HEK293 (cell line): ENCODE measurements at regions not wholly inside any gene's neighbourhood (a gene's known extent, or its start where the extent isn't known, plus 50 kb on each side); places are given as distances from the start of the nearest gene placed in this dataset.

Source experiments
- CTCF ChIA-PET: fragments of 350-600 bp; formaldehyde crosslinking; extraction: SDS; loops from one replicate; lab custom pipeline; 2021; ENCODE audit warnings: antibody characterized with exemption; lab: Yijun Ruan, JAX
- POLR2A ChIA-PET: fragments of 300-600 bp; formaldehyde crosslinking; extraction: SDS; loops from one replicate; lab custom pipeline; 2020; ENCODE audit warnings: antibody characterized with exemption, inconsistent platforms; lab: Yijun Ruan, JAX
- H3K27ac ChIP-seq: fragments of 200-500 bp; sonication (Bioruptor generic); 2 replicates; pipeline ENCODE4 v1.5.1; 2014; ENCODE audit warnings: low read depth, low read length, control low read depth, inconsistent platforms; ENCODE audit errors: extremely low read depth
- H3K36me3 ChIP-seq, 2 experiments: fragments of 200-500 bp in 1 of 2; sonication (Bioruptor generic) in 1 of 2; 1 replicate in 1 of 2; 2 replicates in 1 of 2; pipeline ENCODE4 v1.5.1; 2014 to 2017; ENCODE audit warnings: inconsistent platforms in 2 of 2, low read length in 2 of 2; ENCODE audit not compliant: control insufficient read depth in 2 of 2, insufficient read depth in 1 of 2
- H3K4me1 ChIP-seq: fragments of 200-500 bp; sonication (Bioruptor generic); 2 replicates; pipeline ENCODE4 v1.5.1; 2014; ENCODE audit warnings: mild to moderate bottlenecking, low read length, inconsistent platforms; ENCODE audit not compliant: control insufficient read depth, insufficient read depth
- H3K4me3 ChIP-seq: 2 replicates; pipeline ENCODE4 v1.5.1; 2011; ENCODE audit warnings: low read depth, mild to moderate bottlenecking, control low read depth, low read length, moderate library complexity
- H3K9me3 ChIP-seq: fragments of 200-500 bp; sonication (Bioruptor generic); 2 replicates; pipeline ENCODE4 v1.5.1; 2014; ENCODE audit warnings: low read depth, low read length, inconsistent platforms; ENCODE audit not compliant: control insufficient read depth, insufficient read depth
- HIC1 ChIP-seq: fragments of 450-650 bp; formaldehyde crosslinking; IDR thresholded peaks from 2 replicates; pipeline ENCODE4 v1.5.1; 2016; ENCODE audit warnings: missing biosample characterization, missing genetic modification characterization
- PATZ1 ChIP-seq: fragments of 450-650 bp; formaldehyde crosslinking; IDR thresholded peaks from 2 replicates; pipeline ENCODE4 v1.5.1; 2016; ENCODE audit warnings: missing biosample characterization, missing genetic modification characterization
- PRDM2 ChIP-seq: fragments of 450-650 bp; formaldehyde crosslinking; IDR thresholded peaks from 2 replicates; pipeline ENCODE4 v1.5.1; 2016; ENCODE audit warnings: missing biosample characterization, missing genetic modification characterization, borderline replicate concordance
- SCRT1 ChIP-seq: fragments of 450-650 bp; formaldehyde crosslinking; IDR thresholded peaks from 2 replicates; pipeline ENCODE4 v1.5.1; 2016; ENCODE audit warnings: missing biosample characterization, missing genetic modification characterization, borderline replicate concordance
- TSHZ1 ChIP-seq: fragments of 450-650 bp; formaldehyde crosslinking; IDR thresholded peaks from 2 replicates; pipeline ENCODE4 v1.5.1; 2016; ENCODE audit warnings: missing biosample characterization, missing genetic modification characterization, borderline replicate concordance
- ZNF138 ChIP-seq: fragments of 450-650 bp; formaldehyde crosslinking; IDR thresholded peaks from 2 replicates; pipeline ENCODE4 v1.5.1; 2016; ENCODE audit warnings: missing biosample characterization, missing genetic modification characterization, borderline replicate concordance
- ZNF211 ChIP-seq: fragments of 450-650 bp; formaldehyde crosslinking; IDR thresholded peaks from 2 replicates; pipeline ENCODE4 v1.5.1; 2016; ENCODE audit warnings: low read depth, missing biosample characterization, missing genetic modification characterization
- ZNF221 ChIP-seq: fragments of 450-650 bp; formaldehyde crosslinking; IDR thresholded peaks from 2 replicates; pipeline ENCODE4 v1.5.1; 2017; ENCODE audit warnings: missing biosample characterization, missing genetic modification characterization, borderline replicate concordance
- ZNF341 ChIP-seq: fragments of 450-650 bp; formaldehyde crosslinking; IDR thresholded peaks from 2 replicates; pipeline ENCODE4; 2016; ENCODE audit warnings: low read depth, missing biosample characterization, missing genetic modification characterization
- ZNF366 ChIP-seq: fragments of 450-650 bp; formaldehyde crosslinking; conservative IDR thresholded peaks from 2 replicates; pipeline ENCODE4 v1.5.1; 2016; ENCODE audit warnings: missing biosample characterization, missing genetic modification characterization
- ZNF521 ChIP-seq: fragments of 450-650 bp; formaldehyde crosslinking; IDR thresholded peaks from 2 replicates; pipeline ENCODE4 v1.5.1; 2017; ENCODE audit warnings: missing biosample characterization, mild to moderate bottlenecking, missing genetic modification characterization
- ZNF560 ChIP-seq: fragments of 450-650 bp; formaldehyde crosslinking; IDR thresholded peaks from 2 replicates; pipeline ENCODE4 v1.5.1; 2017; ENCODE audit warnings: missing biosample characterization, missing genetic modification characterization, borderline replicate concordance
- ZNF692 ChIP-seq: fragments of 450-650 bp; formaldehyde crosslinking; IDR thresholded peaks from 2 replicates; pipeline ENCODE4 v1.5.1; 2016; ENCODE audit warnings: missing biosample characterization, missing genetic modification characterization

GRCh38 chr10:78600740-78601139, 468.0 kb upstream of the ZMIZ1 start:
- Histone ChIP-seq H3K27ac (no peak overlapping the region), H3K36me3 (no peaks in the 10 kb centered on the region), H3K9me3 (no peaks in the 10 kb centered on the region), H3K4me3 (no peak overlapping the region), H3K4me1 (no peaks in the 10 kb centered on the region)
- TF ChIP-seq PRDM2 (tag by site-specific recombination): no peak
- no peak for TF ChIP-seq ZNF560 (tag by site-specific recombination)
- TF ChIP-seq ZNF341 (tag by site-specific recombination): no peak
- no peak for TF ChIP-seq ZNF692
- no peak for TF ChIP-seq SCRT1 (tag by site-specific recombination)
- TF ChIP-seq ZNF138 (tag by site-specific recombination): no peak
- no peak for TF ChIP-seq HIC1
- TF ChIP-seq ZNF366 (tag by site-specific recombination): no peak
- no peak for TF ChIP-seq ZNF211 (tag by site-specific recombination)
- no peak for TF ChIP-seq ZNF221 (tag by site-specific recombination)
- TF ChIP-seq PATZ1 (tag by site-specific recombination): no peak
- no peak for TF ChIP-seq TSHZ1 (tag by site-specific recombination)
- no peak for TF ChIP-seq ZNF521 (tag by site-specific recombination)
- ChIA-PET CTCF (interaction anchor here (0.8 kb wide), 1 partner anchor 10 kb away, joined by 4 read pairs; no protein-coding TSS in a partner anchor), POLR2A (no interaction called here)
